Osteoblast (primary cell): ENCODE measurements at regions not wholly inside any gene's neighbourhood (a gene's known extent, or its start where the extent isn't known, plus 50 kb on each side); places are given as distances from the start of the nearest gene placed in this dataset.

Experiments
- DNase-seq: peaks from one replicate; pipeline ENCODE4 v3.0.0; 2011; ENCODE audit warnings: low spot score, mixed read lengths; ENCODE audit not compliant: insufficient read length; ENCODE audit errors: missing footprints
- H2AFZ ChIP-seq: 2 replicates; pipeline ENCODE4 v1.6.0; 2011; ENCODE audit warnings: mild to moderate bottlenecking, low read length
- H3K27ac ChIP-seq: 2 replicates; pipeline ENCODE4 v1.5.1; 2011; ENCODE audit warnings: mild to moderate bottlenecking, low read depth, low read length, moderate library complexity
- H3K27me3 ChIP-seq: 2 replicates; pipeline ENCODE4 v1.6.0; 2012; ENCODE audit warnings: mild to moderate bottlenecking, control low read depth, inconsistent platforms, low read length, moderate library complexity; ENCODE audit not compliant: insufficient read depth
- H3K36me3 ChIP-seq: 2 replicates; pipeline ENCODE4 v1.5.1; 2011; ENCODE audit warnings: mild to moderate bottlenecking, low read length, control low read depth, moderate library complexity; ENCODE audit not compliant: insufficient read depth
- H3K4me1 ChIP-seq: 2 replicates; pipeline ENCODE4 v1.5.1; 2011; ENCODE audit warnings: mild to moderate bottlenecking, low read length, control low read depth, moderate library complexity; ENCODE audit not compliant: insufficient read depth
- H3K4me2 ChIP-seq: 2 replicates; pipeline ENCODE4 v1.6.0; 2011; ENCODE audit warnings: mild to moderate bottlenecking, low read length; ENCODE audit not compliant: insufficient read depth
- H3K4me3 ChIP-seq: fragments of 200-600 bp; sonication (generic); 3 replicates; pipeline ENCODE4 v1.5.1; 2012; ENCODE audit warnings: mild to moderate bottlenecking, low read length, inconsistent platforms; ENCODE audit not compliant: insufficient read depth
- H3K79me2 ChIP-seq: 2 replicates; pipeline ENCODE4 v1.6.0; 2012; ENCODE audit warnings: mild to moderate bottlenecking, low read length, control low read depth, inconsistent platforms; ENCODE audit not compliant: insufficient read depth
- H3K9me3 ChIP-seq: 2 replicates; pipeline ENCODE4 v1.5.1; 2011; ENCODE audit warnings: low read depth, low read length, control low read depth
- H4K20me1 ChIP-seq: 2 replicates; pipeline ENCODE4 v1.6.0; 2012; ENCODE audit warnings: mild to moderate bottlenecking, low read length, control low read depth; ENCODE audit not compliant: insufficient read depth
- CTCF ChIP-seq: IDR thresholded peaks from 2 replicates; pipeline ENCODE4 v1.5.1; 2011; ENCODE audit warnings: mild to moderate bottlenecking, low read depth, low read length, moderate library complexity; ENCODE audit errors: extremely low read depth

GRCh38 chr4:38489011-38489861, 174.8 kb upstream of the KLF3 start:
- no peak for TF ChIP-seq CTCF
- H3K4me1 ChIP-seq, result no peaks in the 10 kb centered on the region
- H3K27me3 ChIP-seq, result no peaks in the 10 kb centered on the region
- no peaks in the 10 kb centered on the region for H3K36me3 ChIP-seq
- H3K4me3 ChIP-seq, result no peak overlapping the region
- H4K20me1 ChIP-seq, result no peaks in the 10 kb centered on the region
- DNase-seq, result no peak
- no peak overlapping the region for H3K4me2 ChIP-seq
- H2AFZ ChIP-seq, result no peak overlapping the region
- no peaks in the 10 kb centered on the region for H3K79me2 ChIP-seq
- H3K27ac ChIP-seq, result no peak overlapping the region
- no peaks in the 10 kb centered on the region for H3K9me3 ChIP-seq

GRCh38 chr4:38489924-38490639, 173.9 kb upstream of the KLF3 start:
- Histone ChIP-seq H3K9me3 (no peaks in the 10 kb centered on the region), H3K27me3 (no peaks in the 10 kb centered on the region), H3K27ac (no peak overlapping the region), H4K20me1 (no peaks in the 10 kb centered on the region), H2AFZ (peak overlapping the region; percentile 56), H3K4me3 (no peak overlapping the region), H3K4me1 (no peaks in the 10 kb centered on the region), H3K36me3 (no peaks in the 10 kb centered on the region), H3K4me2 (no peak overlapping the region), H3K79me2 (no peaks in the 10 kb centered on the region)
- DNase-seq, result no peak
- no peak for TF ChIP-seq CTCF

- no peaks in the 10 kb centered on the region for H3K36me3 ChIP-seq
- no peak for TF ChIP-seq CTCF
- H3K79me2 ChIP-seq, result no peaks in the 10 kb centered on the region
- H3K27ac ChIP-seq, result no peak overlapping the region
- H3K9me3 ChIP-seq, result no peaks in the 10 kb centered on the region
- H3K4me1 ChIP-seq, result no peaks in the 10 kb centered on the region
- no peak overlapping the region for H3K4me2 ChIP-seq
- no peak overlapping the region for H3K4me3 ChIP-seq
- H3K27me3 ChIP-seq, result no peaks in the 10 kb centered on the region
- no peak overlapping the region for H2AFZ ChIP-seq
- no peak for DNase-seq
- no peaks in the 10 kb centered on the region for H4K20me1 ChIP-seq
Observed at GRCh38 chr4:38490753-38491446, 173.1 kb upstream of the KLF3 start.
